ENCODE measurements at regions not wholly inside any gene's neighbourhood (a gene's known extent, or its start where the extent isn't known, plus 50 kb on each side); places are given as distances from the start of the nearest gene placed in this dataset.

DNA sequence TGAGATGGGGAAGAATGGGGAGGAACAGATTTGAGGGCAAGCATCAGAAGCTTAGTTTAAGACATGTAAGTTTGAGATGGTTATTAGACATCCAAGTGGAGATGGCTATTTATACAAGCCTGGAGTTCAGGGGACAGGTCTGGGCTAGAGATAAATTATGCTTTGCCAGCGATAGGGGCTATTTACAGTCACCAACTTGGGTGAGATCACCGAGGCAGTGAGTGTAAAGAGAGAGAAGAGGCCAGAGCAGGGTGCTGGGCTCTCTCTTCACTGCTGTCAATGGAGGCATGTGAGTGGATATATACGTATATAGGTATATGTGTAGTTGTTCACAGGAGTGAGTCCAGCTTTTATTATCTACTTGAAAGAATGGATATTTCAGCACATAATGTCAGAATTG is 81.0 kb downstream of the QPCT start:
- DNase-seq, result no peak

DNA sequence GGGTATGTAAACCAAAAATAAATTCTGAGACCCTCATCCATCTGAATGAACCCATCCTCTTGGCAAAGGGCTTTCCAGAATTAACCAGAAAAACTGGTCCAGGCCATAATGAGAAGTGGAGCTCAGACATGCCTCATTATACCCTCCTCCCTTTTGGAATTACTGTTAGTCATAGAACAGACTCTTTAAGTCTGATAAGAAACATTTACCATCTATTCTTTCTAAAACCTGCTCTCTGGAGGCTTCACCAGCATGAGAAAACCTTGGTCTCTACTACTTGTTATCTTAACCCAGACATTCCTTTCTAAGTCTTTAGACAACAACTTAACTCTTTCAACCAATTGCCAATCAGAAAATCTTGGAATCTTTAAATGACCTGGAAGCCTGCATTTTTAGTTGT is 82.8 kb downstream of the QPCT start:
- no peak for DNase-seq

DNA sequence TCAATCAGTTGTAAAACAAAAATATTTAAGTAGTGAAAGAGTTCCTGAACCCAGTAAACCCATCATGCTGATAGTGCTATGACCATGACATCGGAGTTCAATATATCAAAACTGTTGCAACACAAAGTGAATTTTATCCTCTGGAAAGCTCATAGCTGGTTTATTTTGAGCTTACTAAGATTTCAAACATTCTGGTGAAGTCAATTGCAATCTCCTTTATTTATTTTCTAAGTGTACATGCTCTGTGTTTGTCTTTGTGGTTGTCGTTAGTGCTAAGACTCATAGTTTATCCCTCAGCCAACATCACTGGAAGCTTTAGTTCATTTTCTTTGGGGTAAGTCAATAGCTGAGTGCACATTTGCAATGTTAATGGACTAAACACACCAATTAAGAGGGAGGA is 91.9 kb downstream of the QPCT start:
- no peak for DNase-seq

DNA sequence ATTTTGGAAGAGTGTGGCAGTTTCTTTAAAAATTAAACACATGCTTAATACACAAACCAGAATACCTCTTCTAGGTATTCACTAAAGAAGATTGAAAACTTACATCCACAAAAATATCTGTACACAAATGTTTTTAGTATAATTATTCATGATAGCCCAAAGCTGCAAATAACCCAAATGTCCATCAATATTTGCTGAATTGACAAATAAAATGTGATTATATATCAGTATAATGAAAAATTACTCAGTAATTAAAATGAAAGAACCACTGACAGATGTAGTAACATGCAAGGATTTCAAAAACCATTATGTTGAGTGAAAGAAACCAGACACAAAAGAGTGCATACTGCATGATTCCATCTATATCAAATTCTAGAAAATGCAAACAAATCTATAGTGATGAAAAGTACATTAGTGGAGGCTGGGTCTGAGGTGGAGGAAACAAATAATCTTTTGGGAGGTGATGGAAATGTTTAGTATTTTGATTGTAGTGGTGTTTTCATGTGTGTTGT is 94.8 kb downstream of the QPCT start:
- DNase-seq, result no peak

DNA sequence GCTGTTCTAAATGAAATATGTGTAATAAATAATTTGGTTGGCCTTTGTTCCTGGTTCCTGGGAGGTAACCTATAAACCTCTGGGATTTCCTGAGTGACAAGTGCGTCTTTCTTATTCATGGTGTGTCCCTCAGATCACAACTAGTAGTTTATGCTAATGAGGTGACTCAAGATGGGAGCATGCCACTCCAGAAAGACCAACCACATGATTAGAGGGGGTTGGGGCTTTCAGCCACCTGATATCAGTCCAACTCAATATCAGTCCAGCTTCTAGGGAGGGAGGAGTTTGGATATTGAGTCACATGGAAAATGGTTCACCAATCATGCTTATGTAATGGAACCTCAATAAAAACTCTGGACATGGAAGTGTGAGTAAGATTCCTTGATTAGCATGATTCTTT is 96.6 kb downstream of the QPCT start:
- no peak for DNase-seq

DNA sequence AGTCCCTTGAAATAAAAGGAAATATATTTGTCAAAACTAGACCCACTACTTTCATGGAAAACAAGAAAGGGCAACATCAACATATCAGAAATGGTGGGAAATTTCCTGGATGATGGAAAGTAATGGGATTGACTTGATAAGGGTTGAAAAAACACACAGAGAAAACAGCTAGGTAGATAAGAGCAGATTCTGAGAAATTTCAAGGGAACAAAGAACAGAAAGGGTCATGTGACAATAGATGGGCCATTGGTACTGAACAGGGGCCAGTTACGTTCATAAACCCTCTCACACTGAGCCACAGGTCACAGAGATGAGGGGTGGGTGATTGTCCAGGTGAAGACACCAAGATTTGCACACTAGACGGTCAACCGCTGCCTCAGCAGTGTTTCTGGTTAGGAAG is 98.7 kb downstream of the QPCT start:
- DNase-seq, result no peak

GRCh38 chr2:37447446-37447845 is 103.0 kb downstream of the QPCT start:
- DNase-seq, result no peak

DNA sequence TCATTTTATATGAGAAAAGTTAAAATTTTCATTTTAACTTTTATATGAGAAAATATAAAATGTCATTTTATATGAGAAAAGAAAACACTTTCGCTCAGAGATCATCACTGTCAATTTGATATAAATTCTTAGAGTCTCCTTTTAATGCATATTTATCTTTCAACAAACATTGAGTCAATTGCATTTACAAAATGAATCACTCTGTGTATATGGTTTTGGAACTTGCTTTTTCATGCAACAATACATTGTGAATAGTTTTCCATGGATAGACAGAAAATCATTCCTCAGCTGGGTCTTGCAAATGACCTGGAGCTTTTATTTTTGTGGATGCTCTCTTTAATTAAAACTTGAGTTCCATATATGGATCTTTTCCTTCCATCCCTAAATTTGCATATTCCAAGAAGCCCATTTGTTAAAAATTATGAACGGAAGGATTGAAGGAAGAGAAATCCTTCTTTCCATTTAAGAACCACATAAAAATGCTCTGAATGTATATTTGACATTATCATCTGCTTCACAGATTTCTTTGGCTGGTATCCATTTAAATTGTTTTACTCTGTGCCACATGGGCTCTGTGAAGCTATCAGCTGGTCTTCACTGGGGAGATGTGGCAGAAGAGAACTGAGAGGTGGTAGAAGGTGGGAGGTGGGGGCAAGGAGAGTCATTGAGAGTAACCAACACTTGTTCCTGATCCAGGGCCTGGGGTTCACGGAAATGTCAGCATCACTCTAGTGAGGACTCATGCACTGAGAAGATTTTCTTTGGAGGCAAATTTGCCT is 104.1 kb downstream of the QPCT start:
- DNase-seq, result no peak

GRCh38 chr2:37449761-37450296 is 105.4 kb downstream of the QPCT start:
- DNase-seq, result no peak

DNA sequence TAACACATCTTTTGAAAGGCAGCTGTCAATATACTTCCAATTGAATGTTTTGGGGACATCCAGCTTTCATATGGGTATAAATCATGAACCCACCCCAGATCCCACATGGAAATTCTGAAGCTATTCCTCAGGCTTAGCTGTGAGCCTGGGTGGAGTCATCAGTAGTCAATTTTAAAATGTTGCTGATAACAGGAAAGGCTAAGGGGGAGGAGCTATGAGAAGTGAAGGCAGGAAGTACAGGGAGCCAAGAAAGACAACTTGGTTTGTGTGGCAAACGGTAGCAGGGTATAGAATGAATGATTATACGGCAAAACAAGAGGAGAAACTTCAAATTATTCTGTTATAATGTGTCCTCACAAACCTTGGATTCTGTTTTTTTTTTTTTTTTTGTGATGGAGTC is 108.6 kb downstream of the QPCT start:
- no peak for DNase-seq

DNA sequence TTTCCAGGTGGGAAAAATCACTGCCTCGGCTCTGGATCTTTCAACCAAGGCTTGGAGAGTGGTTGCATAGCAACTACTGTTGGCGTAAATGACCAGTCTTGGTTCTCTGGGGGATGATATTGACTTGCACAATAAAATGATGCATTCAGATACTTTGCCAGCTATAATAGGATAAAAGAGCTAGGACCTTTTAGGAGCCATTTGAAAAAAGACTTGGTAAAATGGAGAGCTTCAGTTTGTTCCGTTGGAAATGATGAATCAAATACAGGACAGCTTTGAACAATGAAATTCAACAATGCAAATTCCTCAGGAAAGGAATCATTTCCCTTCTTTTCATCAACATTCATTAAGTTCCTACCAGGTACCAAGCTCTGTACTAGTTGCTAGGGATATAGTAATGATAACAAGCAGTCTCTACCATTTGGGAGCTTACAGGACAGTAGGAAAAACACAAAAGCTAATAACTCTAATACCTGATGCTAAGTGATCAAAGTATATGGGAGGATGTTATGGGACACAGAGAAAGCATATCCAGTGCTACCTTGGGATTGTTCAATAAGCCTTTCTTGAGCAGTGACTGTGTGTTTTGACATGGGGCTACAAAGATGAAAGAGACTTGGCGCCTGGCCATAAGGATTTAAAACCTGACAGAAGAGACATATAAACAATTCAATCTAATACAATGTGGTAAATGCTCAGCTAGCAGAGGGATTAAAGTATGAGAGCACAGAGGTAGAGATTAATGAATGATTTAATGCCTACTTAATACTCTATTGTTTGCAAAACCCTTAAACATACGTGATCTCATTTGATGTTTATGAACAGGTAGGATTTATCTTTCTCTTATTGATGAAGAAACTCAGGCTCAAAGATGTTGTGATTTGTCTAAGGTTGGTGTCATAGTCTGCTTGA is 110.7 kb downstream of the QPCT start:
- no peak for DNase-seq

- no peak for DNase-seq
Observed at GRCh38 chr2:37456479-37456878, 112.0 kb downstream of the QPCT start.

- no peak for DNase-seq
Observed at GRCh38 chr2:37457401-37457901, 113.0 kb downstream of the QPCT start.

DNA sequence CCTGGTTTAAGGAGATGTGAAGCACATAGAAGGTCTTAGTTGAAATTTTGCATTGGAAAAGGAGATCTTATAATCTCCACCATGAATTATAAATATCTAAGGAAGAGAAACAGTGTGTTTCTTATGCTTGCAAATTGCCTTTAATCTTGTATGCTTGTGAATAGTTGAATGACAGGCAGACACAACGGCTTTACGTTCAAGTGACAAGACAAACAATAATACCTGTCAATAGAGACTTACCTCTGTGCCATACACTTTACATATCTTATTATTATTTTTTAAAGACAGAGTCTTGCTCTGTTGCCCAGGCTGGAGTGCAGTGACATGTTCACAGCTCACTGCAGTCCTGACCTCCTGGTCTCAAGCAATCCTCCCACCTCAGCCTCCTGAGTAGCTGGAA is 113.7 kb downstream of the QPCT start:
- no peak for DNase-seq

- no peak for DNase-seq
Observed at GRCh38 chr2:37459095-37459981, 114.9 kb downstream of the QPCT start.

DNA sequence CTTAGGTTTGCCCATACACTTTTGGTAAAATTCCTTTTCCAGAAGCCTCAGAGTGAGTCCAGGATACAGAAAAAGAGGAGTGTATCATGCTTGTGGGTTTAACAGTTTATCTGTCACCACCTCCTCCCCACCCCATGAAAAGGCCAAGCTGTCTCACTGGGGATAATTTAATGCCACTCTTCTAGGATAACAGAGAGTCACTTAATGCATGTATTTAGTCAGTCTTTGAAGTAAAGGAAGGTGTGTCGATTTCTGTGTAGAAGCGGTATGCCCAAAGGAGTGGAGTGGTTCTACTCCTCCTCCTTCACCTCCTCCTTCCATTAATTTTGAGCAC is 116.4 kb downstream of the QPCT start:
- DNase-seq, result no peak

DNA sequence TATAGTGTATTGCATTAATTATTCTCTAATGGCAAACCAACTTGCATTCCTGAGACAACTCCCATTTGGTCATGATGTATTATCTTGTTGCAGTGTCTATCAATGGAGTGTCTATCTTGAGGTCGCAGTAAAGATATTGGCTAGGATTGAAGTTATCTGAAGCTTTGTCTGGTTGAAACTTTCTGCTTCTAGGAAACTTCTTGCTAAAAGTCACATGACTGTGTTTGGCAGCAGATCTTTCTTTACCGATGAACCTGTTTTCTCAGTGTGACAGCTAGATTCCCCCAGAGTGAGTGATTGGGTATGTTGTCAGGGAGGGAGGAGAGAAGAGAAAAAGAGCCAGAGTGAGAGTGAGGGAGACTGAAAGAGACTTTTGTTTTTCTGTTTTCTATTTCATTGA is 119.6 kb downstream of the QPCT start:
- DNase-seq, result no peak

DNA sequence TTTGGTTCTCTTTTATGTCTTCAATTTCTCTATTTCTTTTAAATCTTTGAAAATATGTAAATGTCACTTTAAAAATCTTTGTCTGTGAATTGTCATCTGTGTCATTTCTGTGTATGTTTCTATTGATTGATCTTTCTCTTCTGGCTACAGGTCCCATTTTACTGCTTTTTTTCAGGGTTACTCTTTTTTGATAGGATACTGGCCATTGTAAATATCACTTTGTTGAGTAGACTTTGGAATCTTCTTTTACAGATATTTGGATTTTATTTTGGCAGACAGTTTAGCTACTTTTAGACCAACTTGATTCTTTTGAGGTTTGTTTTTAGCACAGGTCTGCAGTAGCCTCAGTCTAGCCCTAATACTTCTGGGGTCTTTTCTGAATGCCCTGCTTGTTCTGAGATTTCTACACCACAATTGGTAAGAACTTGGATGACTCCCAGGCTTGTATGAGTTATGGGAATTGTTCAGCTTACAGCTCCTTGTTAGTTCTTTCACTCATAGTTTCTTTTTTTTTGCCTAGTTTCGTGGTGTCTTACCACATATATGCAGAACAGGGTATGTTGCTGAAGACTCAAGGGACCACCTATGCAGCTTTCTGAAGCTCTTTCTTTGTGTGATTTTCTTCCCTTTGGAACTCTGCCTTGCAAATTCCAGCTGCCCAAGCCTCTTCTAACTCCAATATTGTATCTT is 122.2 kb downstream of the QPCT start:
- no peak for DNase-seq

- DNase-seq, result no peak
Observed at GRCh38 chr2:37468170-37468569, 123.7 kb downstream of the QPCT start.

DNA sequence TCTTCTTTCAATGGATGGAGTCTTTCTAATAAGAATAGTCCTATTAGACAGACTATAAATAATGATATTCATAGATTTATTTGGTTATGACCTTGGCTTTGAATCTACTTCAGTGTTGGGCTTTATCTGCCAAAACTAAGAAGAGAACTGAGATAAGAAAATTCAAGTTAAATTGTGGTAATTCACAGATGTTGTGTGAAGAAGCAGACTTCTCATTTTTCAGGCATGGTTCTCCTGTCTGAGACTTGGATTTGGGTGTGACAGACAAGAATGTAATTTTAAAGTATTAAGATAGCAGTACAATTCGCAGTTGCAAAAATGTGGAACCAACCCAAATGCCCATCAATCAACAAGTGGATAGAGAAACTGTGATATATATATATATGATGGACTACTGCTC is 124.7 kb downstream of the QPCT start:
- no peak for DNase-seq

- DNase-seq, result no peak
Observed at GRCh38 chr2:37471104-37471503, 126.7 kb downstream of the QPCT start.

DNA sequence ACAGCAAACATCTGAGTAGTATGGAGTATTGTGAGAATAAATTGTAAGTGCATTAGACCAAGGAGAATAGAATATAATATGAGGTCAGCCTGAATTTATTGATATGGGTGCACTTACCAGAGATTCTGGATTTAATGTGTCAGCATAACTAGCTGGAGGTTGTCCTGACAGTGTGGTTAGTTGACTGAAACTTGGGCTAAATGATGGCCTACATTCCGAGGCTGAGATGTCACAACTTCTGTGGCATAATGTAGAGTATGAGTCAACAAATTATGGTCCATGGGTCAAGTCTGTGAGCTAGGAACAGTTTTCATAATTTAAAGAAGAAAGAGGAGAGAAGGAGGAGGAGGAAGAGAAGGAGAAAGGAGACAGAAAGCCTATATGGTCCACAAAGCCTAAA is 127.6 kb downstream of the QPCT start:
- no peak for DNase-seq

All from hindlimb muscle (tissue), 1 donor.